HT1080 (cell line): ENCODE measurements at regions not wholly inside any gene's neighbourhood (a gene's known extent, or its start where the extent isn't known, plus 50 kb on each side); places are given as distances from the start of the nearest gene placed in this dataset.

Source experiments
- DNase-seq: peaks from one replicate; pipeline ENCODE4 v3.0.0-alpha.2; 2015; ENCODE audit warnings: low read depth

DNA sequence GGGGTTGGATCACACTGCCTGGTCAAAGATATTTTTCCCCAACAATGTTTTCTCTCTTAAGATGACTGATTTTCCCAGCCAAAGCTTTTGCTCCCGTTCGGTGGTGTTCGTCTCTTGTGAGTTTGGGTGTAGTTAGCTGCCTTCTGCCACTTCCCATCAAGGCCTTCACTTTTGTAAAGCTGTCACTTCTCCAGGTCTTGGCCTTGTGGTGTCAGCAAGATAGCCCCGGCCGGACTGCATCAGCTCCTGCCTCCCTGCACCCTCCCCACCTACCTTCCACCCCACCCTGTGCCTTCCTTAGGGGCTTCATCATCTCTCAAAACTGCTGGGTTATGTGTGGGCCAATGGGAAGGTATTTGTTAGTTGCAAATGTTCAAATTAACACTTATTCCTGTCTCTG lies 228.9 kb downstream of the BCL11A start:
- no peak for DNase-seq

DNA sequence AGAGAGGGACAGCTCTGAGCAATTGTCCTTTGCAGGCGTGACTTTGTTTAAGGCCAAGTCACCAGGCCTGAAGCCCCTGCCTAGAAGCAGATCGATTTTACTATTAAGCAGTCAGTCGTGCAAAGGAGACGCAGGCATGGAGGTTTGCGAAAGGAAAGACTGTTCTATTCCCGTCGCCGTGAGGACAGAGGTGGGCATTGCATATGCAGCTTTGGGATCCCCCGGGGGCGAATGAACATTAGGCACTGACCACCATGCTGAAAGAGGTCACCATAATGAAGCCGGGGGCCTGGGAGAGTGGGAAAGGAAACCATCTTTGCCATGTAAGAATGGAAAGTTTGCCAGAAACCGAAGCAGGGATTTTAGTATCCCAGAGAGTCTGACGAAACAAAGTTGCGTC lies 231.6 kb downstream of the BCL11A start:
- DNase-seq: no peak

DNA sequence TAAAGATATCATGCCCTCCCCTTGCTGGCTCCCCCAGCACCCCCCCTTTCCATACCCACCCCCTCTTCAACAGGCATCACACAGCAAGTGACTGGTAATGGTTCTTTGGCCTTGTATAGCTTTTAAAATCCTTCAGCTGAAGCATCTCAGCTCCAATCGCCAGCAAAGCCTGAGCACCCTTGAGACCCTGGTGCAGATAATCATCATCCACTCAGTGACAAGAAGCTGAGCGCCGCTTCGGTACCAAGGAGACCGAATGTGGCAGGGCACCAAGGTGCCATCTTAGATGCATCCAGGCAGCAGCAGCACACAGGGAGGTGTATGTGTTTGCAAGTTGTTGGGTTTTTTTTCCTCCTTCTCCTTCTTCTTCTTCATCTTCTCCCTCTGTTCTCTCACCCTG lies 232.7 kb downstream of the BCL11A start:
- no peak for DNase-seq

DNA sequence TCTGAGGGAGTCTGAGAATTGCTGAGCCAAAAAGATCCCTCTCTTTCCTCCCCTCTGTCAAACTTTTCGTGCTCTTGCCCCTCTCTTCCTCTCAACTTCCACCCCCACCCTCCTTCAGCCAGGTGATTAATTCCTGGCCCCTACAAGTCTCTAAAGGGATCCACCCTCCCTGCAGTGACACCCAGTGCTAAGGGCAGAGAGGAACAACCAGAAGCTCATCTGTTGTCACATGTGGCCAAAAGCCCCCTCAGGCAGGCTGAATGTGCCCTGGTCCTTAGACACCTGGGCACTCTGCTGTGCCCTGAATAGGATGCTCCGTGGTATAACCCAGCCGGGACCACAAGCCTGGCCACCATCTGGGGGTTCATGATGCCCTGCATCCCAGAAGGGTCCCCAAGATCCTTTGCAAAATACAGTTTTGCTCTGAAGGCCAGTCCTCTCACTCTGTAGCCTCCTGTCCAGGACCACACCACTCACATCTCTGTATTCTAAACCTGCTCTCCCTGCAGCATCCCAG lies 234.4 kb downstream of the BCL11A start:
- no peak for DNase-seq

DNA sequence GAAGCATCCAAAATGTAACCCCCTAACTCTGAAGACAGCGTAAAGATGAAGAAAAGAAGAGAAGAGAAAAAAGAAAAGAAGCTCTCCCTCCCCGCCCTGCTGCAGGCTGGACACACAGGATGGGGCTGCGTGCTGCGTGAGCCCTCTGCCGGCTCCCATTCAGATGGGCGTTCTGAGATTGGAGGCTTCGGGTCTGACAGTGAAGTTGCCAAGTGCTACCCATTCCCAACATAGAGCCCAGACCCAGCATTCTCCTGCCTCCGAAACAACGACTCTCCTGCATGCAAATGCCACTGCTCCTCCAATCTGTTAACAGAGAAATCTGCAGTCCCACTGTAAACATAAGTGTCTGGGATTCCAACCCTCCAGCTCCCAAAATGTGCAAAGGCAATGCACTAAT lies 234.9 kb downstream of the BCL11A start:
- peak; percentile 18 for DNase-seq

DNA sequence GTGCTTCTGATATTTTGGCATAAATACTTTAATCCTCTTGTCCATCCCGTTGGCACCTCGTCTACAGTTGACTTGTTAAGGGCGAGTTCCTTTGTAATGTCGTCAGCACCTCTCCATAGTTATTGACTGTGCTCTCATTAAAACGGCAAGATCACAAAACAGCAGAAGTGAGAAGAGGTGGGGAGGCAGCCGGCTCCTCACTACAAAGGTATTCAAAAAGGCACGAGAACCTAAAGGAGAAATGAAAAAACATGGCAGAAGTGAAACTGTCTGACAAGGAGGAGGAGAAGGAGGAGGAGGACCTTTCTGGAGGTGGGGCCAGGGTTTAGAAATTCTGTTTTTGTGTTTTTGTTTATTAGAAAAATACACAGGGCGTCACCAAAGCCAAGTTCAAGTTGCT lies 235.6 kb downstream of the BCL11A start:
- DNase-seq: no peak

DNA sequence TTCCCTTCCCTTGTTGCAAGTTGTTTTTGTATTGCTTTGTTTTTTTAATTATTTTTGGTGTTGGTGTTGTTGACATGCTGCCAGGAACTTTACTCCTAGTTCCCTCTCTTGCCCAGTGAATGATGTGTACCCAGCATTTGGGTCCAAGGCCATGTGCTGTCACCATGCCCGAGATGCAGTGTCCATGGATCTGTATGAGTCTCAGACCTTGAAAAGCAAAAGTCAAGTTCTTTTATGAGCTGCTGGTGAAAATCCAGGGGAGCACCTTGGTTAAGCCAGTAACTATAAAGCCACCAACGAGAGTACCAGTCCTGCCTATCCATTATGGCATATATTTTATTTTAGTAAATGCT lies 236.4 kb downstream of the BCL11A start:
- no peak for DNase-seq

DNA sequence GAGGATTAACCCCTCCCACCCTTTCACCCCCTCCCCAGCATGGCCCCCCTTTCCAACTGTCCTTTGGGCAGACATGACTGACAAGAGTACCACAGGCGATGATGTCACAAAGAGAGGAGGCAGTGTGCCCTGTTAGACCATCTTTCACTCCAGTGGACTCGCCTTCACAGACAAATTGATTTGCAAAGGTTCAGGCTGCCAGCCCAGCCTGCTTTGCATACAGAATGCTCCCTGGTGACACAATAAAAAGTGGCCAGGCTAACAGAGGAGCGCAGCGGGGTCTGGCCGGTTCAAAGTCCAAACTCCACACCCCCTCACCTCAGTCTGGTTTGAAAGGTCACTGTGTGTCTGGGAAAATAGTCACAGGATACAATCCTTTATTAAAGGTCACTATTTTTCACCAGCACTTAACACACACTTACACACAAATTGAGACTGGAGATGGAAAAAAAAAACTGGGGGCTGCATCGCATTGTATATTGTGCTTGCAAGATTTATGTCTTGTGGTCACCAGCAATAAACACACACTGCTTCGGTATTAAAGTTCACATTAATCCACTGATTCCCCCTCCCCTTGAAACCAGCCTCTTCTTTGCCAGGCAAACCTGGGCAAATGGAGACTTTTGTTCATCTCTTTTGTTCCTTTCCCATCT lies 236.9 kb downstream of the BCL11A start:
- no peak for DNase-seq

DNA sequence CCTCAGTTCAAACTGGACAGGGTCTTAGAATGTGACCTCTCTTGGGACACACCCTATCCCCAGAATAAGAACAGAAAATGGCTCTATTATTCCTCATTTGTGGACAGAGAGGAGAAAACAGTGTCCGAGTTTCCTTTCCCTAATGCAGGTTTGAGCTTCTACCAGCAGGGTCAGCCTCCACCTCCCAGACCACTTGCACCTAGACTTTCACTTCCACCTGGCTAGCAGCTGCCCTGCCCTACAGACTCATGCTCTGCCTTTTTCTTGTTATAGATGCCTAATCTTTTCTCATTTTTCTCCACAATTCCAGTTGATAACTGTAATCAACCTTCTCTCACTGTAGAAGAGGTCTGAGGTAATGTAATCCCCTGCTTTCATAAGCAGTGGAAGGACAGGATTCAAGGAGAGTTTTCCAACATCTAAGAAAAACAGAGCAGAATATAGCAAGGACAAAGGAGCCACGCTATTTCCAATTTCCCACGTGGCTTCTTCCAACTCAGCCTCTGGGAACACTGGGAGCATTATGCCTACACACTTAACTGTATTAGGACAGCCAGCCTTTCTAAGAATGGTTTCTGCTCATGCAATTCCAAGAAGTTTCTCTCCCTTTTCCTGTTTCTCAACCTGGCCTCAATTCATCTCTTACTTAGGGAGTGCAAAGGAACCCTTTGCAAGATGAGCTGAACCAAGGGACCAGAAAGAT lies 239.8 kb downstream of the BCL11A start:
- DNase-seq: no peak

DNA sequence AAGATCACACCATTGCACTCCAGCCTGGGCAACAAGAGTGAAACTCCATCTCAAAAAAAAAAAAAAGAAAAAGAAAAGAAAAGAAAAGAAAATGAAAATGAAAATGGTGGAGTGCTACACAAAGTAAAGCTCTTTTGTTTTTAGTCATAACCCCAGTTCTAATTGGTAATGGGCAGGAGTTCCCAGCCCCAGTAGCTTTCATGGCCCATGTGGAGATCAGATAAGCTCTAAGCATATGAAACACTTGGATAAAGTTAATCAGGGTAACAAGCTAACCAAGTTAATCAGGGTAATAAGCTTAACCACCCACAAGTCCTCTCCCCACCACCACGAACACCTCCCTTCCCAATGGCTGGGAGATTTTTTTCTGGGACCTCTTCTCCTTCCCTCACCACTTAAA lies 240.8 kb downstream of the BCL11A start:
- no peak for DNase-seq

DNA sequence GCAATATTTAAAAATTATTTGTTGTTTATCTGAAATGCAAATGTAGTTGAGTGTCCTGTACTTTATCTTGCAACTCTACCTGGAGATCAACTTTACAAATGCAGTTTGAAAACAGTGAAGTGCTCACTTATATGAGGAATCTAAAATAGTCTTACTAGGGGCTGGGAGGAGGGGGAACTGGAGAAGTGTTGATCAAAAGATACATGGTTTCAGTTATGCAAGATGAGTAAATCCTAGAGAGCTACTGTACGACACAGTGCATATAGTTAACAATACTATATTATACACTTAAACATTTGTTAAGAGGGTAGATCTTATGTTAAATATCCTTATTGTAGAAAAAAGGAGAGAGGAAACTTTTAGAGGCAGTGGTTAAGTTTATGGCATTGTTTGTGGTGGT lies 241.9 kb downstream of the BCL11A start:
- DNase-seq: no peak

DNA sequence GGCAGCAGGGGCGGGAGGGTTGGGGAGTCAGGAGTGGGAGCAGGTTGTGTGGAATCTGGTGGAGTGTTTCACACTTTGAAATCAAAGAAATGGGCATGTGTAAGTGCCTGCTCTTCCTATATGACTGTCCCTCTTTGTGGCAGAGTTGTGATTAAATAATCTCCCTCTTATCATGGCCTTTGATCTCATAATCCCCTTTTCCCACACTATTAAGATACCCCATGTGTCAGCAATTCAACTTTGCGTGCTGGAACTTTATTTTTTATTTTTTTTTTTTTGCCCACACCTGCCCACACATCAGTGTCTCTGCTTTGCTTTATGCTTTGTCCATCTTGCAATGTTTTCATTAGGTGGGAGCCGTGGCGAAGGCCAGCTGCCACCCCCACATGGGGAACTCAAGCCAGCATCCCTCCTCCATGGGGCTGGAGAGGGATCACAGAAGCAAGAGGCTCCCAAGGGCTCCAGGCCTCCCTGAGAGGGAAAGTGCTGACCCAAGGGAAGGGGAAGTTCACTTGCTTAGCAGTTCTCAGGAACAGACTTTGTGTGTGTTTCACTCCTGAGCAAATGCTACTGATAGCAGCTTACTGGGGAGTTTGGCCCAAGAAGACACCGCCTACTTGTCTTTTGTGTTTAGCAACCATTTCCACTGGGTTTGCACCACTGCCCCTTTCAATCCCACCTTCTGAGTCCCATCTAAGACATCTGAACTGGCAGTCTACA lies 243.4 kb downstream of the BCL11A start:
- no peak for DNase-seq

DNA sequence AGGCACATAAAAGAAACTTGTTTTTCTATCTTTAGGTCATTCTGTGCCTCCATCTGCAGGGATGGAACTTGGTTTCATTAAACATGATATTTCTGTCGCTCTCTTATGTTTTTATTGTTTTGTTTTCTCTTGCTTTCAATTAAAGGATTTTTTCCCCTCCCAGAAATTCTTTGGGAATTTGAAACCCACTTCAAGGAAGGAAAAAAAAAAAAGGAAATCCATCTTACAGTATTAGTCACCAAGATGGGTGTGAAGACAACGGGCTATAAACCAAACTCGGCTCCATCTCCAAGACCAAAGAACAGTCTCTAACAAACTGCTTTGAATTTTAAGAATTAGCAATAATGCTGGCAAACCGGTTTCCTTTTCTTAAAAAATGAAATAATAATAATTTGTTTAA lies 244.1 kb downstream of the BCL11A start:
- DNase-seq: no peak

DNA sequence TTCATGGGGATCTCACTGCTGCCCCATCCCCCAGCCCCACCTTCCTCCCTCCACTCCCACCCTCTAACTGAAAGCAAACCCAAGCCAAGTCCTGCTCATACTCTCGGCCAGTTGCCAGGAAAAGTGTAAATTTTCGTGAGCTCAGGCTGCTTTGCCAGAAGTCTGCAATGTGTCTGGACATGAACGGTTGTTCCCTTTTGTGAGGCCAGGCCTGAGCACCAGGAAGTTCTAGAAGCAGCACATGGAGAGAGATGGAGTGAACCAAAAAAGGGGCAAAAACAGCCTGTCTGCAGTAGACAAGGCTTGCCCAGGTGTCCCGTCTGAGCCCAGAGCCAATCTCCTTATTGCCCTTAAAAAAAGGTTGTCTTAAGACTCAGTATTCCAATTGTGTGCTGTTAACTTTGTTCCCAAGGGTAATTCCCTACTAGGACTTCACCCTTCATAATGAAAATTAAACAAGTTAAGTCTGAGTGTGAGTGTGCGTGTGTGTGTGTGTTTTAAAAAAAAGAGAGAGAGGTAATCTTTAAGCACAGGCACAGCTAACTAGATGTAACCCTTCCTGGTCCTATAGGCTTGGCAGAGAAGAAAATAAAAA lies 247.1 kb downstream of the BCL11A start:
- no peak for DNase-seq

DNA sequence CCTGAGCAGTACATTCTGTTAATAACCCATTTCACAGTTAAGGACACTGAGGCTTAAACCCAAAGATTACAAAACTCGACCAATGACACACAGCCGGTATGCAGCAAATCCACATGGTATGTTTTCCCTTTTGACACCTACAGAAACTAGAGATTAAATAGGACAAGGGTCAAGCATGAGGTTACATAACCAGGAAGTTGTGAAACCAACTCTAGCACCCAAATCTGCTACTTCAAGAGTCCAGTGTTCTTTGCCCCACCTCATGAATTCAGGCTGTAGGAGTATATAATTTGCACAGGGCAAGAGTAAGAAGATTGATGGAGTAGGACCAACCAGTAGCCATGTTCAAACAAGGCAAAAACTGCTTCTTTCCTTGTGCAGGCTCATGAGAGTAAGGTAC lies 249.8 kb downstream of the BCL11A start:
- DNase-seq: no peak

DNA sequence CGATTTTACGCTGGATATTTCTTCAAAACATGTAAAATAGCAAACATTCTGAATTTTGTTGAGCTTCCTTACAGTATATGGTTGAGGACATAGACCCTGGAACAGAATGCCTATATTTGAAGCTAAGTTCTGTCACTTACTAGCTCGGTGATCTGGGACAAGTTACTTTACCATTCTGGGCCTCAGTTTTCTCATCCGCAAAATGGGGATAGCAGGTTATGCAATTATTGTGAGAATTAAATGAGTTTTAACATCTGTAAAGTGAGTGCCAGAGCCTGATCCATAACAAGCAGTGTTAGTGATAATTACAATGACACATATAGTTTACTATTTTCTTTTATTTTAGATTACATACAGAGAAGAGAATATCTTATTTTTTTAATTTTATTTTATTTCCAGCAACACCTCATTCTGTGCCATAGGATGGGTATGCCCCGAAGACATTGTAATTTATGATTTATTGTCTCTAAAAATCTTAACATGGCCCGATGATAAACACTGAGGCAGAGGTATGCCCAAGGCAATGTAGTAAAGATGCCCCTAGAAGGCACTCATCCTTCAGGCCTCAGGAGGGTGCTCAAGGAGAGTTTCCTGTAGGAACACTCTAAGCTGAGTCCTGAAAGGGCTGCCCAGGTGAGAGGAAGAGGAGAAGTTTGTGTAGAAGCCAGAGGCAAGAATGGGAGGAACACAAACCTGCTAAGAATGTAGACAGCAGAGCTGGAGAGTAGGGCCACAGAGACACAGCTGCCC lies 250.9 kb downstream of the BCL11A start:
- no peak for DNase-seq

DNA sequence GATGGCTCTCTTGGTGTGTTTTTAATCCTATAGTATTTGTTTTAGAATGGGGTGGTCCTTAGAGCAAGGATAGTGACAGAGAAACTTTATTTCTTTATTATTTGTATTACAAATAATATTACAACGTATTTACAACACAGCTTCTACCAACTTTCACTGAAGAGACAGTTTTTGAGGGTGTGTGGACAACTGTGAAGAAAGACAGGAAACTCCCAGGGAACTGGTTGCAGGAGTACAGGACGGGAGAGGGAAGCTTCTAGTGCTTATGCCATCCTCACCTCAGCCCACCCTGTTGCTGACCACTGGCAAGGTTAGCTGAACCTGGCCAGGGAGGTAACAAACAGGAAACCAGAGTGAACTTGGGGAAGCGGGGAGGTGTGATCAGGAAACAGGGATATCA lies 251.7 kb downstream of the BCL11A start:
- DNase-seq: no peak

DNA sequence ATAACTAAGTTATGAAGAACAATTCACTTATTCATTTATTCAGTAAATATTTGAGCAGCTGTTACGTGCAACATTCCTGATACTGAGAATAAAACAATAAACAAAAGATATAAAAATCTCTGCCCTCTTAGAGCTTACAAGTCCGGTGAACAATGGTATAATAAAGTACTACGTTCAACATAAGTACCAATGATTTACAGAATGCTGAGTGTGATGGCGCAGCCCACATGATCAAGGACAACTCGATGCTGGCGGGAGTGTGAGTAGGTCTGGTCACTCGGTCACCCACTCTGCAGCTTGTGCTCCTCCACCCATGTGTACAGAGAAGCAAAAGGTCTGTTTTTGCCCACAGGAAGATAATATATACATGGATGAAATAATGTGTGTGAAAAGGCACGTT lies 254.3 kb downstream of the BCL11A start:
- no peak for DNase-seq

DNA sequence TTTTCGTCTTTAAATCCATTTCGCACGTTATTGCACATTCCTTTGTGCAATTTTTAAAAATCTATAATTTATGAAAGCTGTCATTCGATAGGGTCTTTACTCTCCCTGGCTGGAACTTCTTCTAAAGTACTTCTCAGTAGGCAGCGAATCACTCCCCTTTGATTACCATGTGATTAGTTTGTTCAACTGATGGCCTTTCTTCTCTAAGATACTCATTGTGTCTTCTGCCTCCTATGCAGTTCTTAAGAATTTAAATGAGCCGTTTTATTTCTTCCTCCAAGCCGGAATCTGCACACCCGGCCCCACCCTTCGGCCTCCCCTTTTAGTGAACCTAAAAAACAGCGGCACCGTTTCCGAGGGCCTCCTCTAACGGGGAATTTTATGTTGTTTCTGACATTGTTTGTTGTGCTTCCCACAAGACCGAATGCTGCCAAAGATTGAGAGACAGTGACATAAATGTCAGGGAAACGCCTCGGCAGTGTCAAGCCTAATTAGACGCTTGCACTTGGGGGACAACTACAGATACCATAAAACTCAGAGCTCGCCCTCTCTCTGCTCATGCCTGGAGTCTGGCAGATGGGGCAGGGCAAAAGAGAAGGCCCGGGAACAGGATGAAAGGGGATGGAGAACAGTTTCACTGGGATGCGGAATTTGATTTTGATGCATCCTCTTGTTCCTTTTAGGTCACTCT lies 255.3 kb downstream of the BCL11A start:
- no peak for DNase-seq

DNA sequence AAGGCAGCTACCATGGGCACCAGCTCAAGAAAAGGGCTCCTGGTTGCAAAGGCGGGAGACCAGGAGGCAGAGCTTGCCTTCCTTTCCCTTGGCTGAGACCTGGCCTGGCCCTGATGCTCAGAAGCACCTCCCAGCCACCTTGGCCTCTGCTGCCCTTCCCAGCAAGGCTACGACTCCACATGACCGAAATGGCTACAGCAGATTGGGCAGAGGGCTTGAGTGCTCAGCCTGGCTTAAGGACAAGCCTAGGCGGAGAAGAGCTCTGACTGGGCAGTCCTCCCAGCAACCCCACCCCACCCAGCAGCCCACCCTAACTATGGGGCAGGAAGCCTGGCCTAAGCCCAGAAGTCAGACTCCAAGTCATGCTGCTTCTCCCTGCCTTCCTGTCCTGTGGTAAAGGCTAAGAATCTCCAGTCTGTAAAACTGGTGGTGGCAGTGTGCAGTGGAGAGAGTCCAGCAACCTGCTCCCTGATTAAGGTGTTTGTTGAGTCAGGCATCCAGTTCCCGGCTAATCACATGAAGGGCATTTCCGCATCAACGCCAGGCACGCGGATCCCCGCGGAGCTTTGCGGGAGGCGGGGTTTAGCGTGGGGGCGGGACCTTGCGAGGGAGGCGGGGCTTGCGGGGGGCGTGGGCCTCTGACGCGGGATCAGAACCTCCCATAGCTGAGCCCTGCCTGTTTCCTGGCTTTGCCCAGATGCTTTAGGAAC lies 256.0 kb downstream of the BCL11A start:
- DNase-seq: no peak
